Ramos (cell line): ENCODE measurements at regions not wholly inside any gene's neighbourhood (a gene's known extent, or its start where the extent isn't known, plus 50 kb on each side); places are given as distances from the start of the nearest gene placed in this dataset.
"Not testable (repeated sequence)": the region's sequence is repeated elsewhere in the genome, so short reads cannot be mapped to it uniquely, and the experiment has no call there.

Source experiments
- in situ Hi-C: fragments of 300-500 bp; cut with MboI; formaldehyde crosslinking; loops from one replicate; pipeline ENCODE4 v1.14.3; 2022; ENCODE audit warnings: low sequenced_read_pairs; ENCODE audit not compliant: unreplicated experiment

DNA sequence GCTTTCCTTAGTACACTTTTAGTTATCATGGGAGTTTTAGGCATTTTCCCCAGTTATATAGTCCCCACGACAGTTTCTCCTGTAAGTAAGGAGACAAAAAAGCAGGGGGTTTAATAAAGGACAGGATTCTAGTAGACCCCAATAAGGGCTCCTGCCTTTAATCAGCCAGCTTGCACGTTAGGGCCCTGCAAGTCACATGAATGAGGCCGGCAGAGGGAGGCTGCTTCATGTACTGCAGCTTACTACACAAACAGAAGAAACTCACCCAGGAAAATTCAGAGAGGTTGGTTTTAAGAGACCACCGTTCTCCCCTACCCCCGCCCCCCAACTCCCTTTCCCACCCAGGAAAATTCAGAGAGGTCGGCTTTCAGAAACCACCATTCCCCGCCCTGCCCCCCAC lies 229.7 kb upstream of the MOCS1 start:
- in situ Hi-C loops, result no loop called here

DNA sequence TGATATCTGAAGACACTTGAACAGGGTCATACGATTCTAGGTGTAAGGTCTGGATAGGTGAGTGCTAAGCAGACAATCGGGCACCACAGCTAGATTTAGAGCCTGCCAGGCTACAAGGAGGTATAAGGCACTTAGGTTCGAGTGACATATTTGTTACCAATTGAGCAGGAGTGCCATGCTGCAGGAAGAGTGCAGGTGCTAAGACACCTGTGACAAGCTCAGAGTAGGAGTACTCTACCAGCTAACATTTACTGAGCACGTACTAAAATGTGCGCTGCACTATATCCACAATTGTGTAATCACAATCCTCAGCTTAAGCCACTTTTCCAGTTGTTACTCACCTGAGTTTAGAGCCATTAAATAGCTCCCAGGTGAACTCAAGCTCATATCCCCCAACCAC lies 227.8 kb upstream of the MOCS1 start:
- in situ Hi-C loops, result no loop called here

GRCh38 chr6:40160826-40161225 lies 226.6 kb upstream of the MOCS1 start:
- in situ Hi-C loops, result no loop called here

- in situ Hi-C loops, result no loop called here
These were observed 225.6 kb upstream of the MOCS1 start for GRCh38 chr6:40159865-40160264.

DNA sequence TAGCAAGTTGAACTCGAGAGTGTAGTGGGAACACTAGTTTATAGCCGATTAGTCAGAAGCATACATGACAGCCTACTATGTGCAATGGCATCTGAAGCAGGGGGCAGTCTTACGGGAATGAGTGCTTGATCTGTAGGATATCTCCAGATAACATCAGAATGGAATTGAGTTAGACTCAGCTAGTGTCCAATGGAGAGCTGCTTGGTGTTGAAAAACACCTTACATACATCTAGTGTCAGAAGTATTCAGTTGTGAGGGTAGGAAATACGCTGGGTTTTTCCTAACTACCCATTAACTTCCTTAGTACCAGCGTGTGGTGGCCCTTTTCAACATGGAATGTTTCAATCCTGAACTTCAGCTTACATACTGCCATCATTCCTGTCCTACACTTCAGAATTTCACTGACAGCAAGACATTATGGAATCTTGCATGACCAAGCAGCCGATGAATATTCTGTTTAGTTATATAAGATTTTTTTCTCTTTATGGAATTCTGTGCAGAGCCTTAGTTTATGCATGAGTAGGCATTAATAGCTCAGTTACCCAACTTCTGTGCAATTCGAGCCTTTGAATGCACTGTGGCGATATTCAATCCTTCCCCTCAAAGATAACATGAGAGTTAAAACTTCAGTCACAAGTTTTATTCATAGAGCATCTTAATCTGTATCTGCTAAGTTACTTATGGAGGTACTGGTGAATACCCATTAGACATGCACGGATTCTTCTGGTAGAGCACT lies 218.6 kb upstream of the MOCS1 start:
- in situ Hi-C loops, result no loop called here

DNA sequence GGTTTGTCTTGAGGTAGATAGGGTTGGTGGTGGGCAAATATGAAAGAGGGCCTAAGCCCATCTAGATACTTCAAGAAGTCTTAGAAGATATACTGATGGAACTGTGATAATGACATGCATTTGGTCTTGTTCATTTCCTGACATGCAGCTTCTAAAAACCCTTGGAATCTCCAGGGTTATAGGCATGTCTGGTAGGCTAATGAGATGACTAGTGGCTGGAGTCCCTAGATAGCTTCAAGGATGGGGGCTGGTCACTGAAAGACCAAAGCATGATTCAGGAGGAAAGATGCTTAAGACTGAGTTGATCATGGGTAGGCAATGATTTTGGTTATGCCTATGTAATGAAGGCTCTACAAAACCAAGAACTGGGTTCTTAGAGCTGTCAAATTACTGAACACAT lies 217.9 kb upstream of the MOCS1 start:
- in situ Hi-C loops, result no loop called here

DNA sequence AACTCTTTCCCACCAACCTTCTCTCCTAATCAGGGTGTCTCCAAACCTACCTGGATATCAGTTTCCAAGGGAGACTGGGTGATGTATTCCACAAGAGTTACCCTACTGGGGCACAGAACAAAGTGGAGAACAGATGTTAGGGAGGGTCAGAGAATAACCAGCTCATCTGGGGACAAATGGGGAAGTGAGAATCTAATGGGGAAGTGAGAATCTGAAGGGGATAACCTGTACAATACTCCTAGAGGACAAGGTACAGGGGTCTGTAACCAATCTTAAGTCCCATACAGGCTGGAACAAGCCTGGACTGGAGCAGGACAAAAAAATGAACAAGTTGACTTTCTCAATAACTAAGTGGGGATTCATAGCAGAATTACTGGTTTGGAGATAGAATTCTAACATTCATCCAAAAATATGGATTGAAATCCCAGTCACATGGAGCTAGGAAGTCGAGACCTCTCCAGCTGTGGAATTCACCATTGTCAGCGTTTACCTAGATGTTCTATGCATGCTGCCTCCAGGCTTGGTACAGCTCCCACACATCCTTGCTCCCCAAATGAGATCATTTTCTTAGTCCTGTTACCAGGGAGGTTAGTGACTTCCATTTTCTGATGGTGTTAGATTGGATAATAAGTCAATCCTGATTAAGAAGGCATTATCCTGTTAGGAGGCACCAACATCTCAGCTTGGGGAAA lies 214.8 kb upstream of the MOCS1 start:
- in situ Hi-C loops, result no loop called here

- in situ Hi-C loops, result no loop called here
These were observed 212.6 kb upstream of the MOCS1 start for GRCh38 chr6:40146902-40147301.

DNA sequence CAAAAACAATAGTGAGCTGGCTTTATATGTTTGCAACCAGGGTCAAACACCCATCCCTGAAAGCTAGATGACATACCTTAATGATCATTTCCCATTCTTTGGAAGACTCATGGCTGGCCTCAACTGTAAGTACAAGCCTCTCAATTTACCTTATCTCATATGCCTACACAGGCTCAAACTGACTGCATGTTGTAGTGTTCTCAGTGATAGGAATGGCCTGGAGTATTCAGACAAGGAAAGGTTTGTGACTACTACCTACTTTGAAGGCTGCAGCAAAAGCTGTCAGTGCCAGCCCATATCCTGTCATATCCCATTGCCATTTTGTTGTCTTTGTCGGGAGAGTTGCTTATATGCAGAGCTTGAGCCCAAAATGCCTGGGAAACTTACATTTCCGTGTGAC lies 205.2 kb upstream of the MOCS1 start:
- in situ Hi-C loops, result no loop called here

- in situ Hi-C loops, result no loop called here
These were observed 204.0 kb upstream of the MOCS1 start for GRCh38 chr6:40138273-40138720.

DNA sequence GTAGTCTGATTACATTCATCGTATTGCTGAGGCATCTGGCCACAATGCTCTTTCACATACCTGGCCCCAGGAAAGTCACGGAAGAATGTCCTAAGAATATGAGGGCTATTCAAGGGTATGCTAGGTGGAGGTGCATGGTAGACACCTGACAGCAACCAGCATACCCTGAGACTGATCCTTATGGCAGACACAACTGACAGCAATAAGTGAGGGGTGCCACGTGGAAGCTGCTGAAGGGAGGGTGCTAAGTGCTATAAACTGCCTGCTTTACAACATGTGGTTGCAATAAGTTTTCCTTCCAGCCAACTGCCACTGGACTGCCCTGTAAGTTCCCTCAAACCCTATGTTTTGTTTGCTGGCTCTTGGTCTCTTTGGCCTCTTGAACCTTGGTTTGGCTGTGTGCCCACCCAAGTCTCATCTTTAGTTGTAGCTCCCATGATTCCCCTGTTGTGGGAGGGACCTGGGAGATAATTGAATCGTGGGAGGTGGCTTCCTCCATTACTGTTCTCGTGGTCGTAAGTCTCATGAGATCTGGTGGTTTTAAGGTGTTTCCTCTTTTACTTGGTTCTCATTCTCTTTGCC lies 201.3 kb upstream of the MOCS1 start:
- in situ Hi-C loops, result no loop called here

GRCh38 chr6:40133981-40134380 lies 199.7 kb upstream of the MOCS1 start:
- in situ Hi-C loops, result not testable (repeated sequence)

- in situ Hi-C loops, result no loop called here
These were observed 197.4 kb upstream of the MOCS1 start for GRCh38 chr6:40131675-40132074.

DNA sequence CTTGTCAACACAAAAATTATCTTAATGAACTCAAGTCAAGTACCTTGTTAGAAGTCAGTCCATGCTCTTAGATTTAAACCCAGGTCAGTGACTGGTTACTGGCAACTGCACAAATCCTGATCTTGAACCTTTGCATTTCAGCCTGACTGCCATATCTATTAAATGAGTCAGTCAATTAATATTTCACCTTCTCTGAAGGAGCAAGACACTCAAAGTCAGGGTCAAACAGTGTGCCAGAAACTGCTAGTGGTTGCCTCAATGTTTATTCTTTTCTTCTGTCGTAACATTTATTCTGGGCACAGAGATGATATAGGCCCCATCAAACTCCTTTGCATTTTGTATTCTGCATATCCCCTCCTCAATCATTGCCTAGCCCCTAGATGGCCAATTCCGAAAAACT lies 193.9 kb upstream of the MOCS1 start:
- in situ Hi-C loops, result no loop called here

DNA sequence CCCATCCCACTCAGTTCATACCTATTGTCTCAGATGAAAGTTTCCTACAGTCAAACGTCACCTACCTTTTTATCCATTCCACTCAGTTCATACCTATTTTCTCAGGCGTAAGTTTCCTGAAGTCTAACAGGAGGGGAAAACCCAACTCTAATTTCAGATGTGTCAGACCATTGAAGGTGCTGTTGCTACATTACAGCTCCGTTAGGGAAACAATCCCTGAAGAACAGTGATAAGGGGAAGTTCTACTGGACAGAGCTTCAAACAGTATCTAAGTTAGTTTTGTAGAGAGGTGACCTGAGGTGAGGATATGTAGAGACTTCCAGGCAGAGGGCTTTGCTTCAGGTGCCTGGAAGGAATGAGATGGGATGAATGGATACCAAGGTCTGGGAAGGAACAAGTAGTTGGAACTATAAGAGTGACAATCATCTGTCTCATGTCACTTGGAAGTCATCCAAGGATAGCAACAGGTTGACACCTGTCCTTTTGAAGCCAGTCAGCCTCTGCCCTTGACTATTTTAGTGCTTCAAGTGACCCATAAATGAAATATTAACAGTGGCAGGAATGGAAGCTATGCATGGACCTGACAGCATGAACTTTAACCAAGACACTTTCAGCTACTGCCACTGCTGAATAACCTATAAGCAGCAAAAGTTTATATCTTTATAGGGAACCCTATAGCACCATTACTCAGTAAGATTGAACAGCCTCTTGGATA lies 191.6 kb upstream of the MOCS1 start:
- in situ Hi-C loops, result no loop called here

DNA sequence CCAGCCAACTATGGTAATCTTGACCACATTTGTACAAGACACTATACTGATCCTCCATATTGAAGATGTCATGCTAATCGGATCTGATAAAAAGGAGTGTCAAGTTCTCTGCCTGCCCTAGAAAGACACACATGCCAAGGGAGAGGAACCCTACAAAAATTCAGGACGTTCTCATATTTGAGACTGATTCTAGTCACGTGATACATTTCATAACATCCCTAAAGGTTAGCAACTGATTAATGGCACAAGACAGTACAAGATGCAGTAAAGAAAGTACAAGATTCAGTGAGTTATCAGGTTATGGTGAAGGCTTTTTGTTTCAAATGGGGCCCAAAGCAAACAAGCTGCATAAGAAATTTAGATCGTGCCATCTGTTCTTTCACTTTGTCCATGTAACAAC lies 190.7 kb upstream of the MOCS1 start:
- in situ Hi-C loops, result no loop called here

DNA sequence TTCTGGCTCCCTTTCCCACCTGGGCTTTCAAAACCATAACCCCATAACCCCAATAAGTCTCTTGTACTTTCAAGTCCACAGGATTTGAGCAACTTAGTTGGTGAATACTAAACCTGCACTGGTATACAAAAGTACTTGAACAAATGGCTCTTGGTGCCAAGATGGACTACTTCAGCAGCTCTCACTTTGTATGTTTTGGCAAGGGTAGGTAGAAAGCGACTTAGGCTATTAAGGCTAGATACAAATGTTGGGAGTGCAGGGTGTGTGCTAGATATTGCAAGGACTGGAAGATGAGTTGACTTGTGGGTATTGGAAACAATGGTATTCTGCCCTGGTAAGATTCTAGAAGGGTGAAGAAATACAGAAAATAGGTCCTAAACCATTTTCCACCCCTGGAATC lies 182.6 kb upstream of the MOCS1 start:
- in situ Hi-C loops, result no loop called here

- in situ Hi-C loops, result no loop called here
These were observed 178.1 kb upstream of the MOCS1 start for GRCh38 chr6:40112350-40112749.

DNA sequence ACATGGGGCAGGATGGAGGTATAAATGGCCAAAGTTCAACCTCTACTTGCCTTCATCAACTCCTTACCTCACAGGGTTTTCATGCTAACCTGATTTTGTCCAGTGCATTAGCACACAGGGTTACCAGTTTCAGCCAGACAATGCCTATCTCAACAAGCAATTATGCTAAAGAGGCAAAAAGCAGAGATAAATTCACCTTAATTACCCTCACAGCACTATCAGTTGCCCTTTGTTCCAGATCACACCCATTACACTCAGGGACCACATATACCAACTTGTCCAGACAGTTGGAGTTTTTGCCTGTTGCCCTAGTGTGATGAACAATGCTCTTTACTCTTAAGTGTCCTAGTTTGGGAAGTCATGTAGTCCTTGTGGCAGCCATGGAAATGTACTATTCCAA lies 174.5 kb upstream of the MOCS1 start:
- in situ Hi-C loops, result no loop called here

DNA sequence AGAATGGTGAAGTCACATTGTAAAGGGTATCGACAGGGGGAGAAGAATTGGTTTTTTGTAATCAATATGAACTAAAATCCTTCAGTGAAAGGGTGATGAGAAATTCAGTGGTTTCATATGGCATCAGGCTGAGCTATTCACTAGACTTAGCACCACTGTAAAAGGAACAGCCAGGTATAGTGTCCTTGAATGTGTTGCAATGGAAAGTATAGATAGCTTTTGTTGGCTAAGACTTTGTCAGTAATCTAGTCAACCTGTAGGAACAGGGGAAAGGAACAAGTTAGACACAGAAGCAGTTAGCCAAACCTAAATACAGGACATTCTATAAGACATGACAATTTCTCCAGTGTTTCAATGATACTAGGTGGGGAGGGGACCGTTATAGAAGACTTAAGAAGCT lies 172.6 kb upstream of the MOCS1 start:
- in situ Hi-C loops, result no loop called here

- in situ Hi-C loops, result no loop called here
These were observed 164.5 kb upstream of the MOCS1 start for GRCh38 chr6:40098774-40099173.
